Naive B cell (primary cell): ENCODE measurements at regions not wholly inside any gene's neighbourhood (a gene's known extent, or its start where the extent isn't known, plus 50 kb on each side); places are given as distances from the start of the nearest gene placed in this dataset.

Source experiments
- ATAC-seq, 2 donors: fragments of 150-1000 bp; cut with Tn5 transposase; 2 replicates each; pipeline ENCODE4 v1.10.0; 2021; ENCODE audit warnings: low read depth in 2 of 2, mild to moderate bottlenecking in 2 of 2, moderate library complexity in 2 of 2
- DNase-seq: peaks from one replicate; pipeline ENCODE4 v3.0.0; 2022
- H3K27ac Mint-ChIP-seq, 6 donors: one replicate each; pipeline ENCODE4 v1.8.0; 2020 to 2022; ENCODE audit warnings: mild to moderate bottlenecking in 6 of 6, mixed read lengths in 6 of 6, moderate library complexity in 5 of 6, inconsistent platforms in 2 of 6
- H3K27me3 Mint-ChIP-seq, 3 donors: one replicate each; pipeline ENCODE4 v1.8.0; 2021 to 2022; ENCODE audit warnings: mixed read lengths in 3 of 3, mild to moderate bottlenecking in 1 of 3
- H3K36me3 Mint-ChIP-seq, 2 donors: one replicate each; pipeline ENCODE4 v1.8.0; 2020 to 2022; ENCODE audit warnings: mixed read lengths in 2 of 2, inconsistent platforms in 1 of 2, mild to moderate bottlenecking in 1 of 2
- H3K4me1 Mint-ChIP-seq, 3 donors: one replicate each; pipeline ENCODE4 v1.8.0; 2020 to 2022; ENCODE audit warnings: mixed read lengths in 3 of 3, inconsistent platforms in 1 of 3, mild to moderate bottlenecking in 1 of 3, moderate library complexity in 1 of 3
- H3K4me3 Mint-ChIP-seq, 8 donors: one replicate each; pipeline ENCODE4 v1.8.0; 2020 to 2022; ENCODE audit warnings: mild to moderate bottlenecking in 8 of 8, mixed read lengths in 8 of 8, moderate library complexity in 8 of 8, inconsistent platforms in 2 of 8
- H3K9me3 Mint-ChIP-seq, 7 donors: one replicate each; pipeline ENCODE4 v1.8.0; 2020 to 2022; ENCODE audit warnings: mixed read lengths in 7 of 7, mild to moderate bottlenecking in 5 of 7, inconsistent platforms in 2 of 7, moderate library complexity in 1 of 7

DNA sequence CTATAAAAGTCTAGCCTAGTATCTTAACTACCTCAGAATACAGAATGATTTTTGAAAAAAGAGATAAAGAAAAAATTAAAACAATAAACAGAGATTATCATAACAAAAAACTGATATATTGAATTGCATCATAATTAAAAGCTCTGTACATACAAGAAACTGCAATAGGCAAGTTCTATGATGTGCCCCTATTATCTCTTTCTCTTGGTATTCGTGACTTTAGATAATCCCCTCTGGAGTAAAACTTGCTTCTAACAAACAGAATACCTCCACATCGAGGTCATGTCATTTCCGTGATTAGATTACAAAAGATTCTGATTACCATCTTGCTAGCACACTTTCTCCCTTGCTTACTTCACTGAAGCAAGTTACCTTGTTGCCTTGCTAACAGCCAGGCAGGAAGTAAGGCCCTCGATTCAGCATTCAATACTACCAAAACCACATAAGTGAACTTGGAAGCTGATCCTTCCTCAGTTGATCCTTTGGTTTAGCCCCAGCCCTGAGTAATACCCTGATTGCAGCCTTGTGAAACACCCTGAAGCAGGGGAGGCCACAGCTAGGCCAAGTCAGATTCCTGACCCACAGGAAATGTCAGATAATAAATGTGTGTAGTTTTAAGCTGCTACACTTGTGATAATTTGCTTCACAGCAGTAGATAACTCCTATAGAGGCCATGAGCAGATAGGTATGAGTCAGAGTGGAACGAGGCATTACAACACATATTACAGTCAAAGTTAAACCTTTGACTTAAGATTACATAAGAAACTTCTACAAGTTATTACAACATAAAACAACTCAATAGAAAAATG lies 53.7 kb upstream of the TMX4 start:
- no peaks in the 10 kb centered on the region for H3K9me3 Mint-ChIP-seq
- no peaks in the 10 kb centered on the region for H3K27me3 Mint-ChIP-seq
- H3K4me1 Mint-ChIP-seq, result no peaks in the 10 kb centered on the region
- DNase-seq (no peak), ATAC-seq (no peak)
- no peaks in the 10 kb centered on the region for H3K36me3 Mint-ChIP-seq
- no peak overlapping the region for H3K4me3 Mint-ChIP-seq
- H3K27ac Mint-ChIP-seq, result peak overlapping the region in 1 of 6 donors; percentile 69

DNA sequence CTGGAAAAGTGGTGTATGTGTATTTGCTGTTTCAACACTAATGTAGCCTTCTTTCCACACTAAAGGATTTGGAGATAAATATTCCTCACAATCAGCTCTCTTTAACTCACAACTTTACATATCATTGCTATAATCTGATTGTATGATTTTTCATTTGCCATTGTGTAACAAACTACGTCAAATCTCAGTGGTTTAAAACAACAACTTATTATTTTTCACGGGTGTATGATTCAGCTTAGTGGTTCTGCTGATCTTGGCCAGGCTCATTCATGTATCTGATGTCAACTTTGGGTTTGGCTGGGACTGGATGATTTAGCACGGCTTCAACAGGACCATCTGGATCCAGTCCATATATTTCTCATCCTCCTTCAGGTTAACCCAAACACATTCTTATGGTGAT lies 55.4 kb upstream of the TMX4 start:
- H3K4me3 Mint-ChIP-seq, result no peak overlapping the region
- H3K4me1 Mint-ChIP-seq, result no peaks in the 10 kb centered on the region
- no peaks in the 10 kb centered on the region for H3K36me3 Mint-ChIP-seq
- H3K9me3 Mint-ChIP-seq, result no peaks in the 10 kb centered on the region
- no peak for ATAC-seq
- H3K27ac Mint-ChIP-seq, result no peak overlapping the region
- no peaks in the 10 kb centered on the region for H3K27me3 Mint-ChIP-seq
- no peak for DNase-seq

- DNase-seq, result no peak
- no peaks in the 10 kb centered on the region for H3K36me3 Mint-ChIP-seq
- H3K27ac Mint-ChIP-seq, result no peak overlapping the region
- H3K9me3 Mint-ChIP-seq, result no peaks in the 10 kb centered on the region
- H3K27me3 Mint-ChIP-seq, result no peaks in the 10 kb centered on the region
- H3K4me1 Mint-ChIP-seq, result no peaks in the 10 kb centered on the region
- no peak overlapping the region for H3K4me3 Mint-ChIP-seq
- no peak for ATAC-seq
These were observed 55.5 kb upstream of the PLCB1 start for GRCh38 chr20:8076306-8077136.

GRCh38 chr20:8077137-8077466 lies 55.0 kb upstream of the PLCB1 start:
- ATAC-seq, result no peak
- no peaks in the 10 kb centered on the region for H3K36me3 Mint-ChIP-seq
- no peaks in the 10 kb centered on the region for H3K9me3 Mint-ChIP-seq

GRCh38 chr20:8078528-8078914 lies 53.5 kb upstream of the PLCB1 start:
- Mint-ChIP-seq H3K4me1 (no peaks in the 10 kb centered on the region), H3K27ac (no peak overlapping the region), H3K4me3 (no peak overlapping the region), H3K27me3 (no peaks in the 10 kb centered on the region), H3K36me3 (no peaks in the 10 kb centered on the region), H3K9me3 (no peaks in the 10 kb centered on the region)
- ATAC-seq (no peak), DNase-seq (no peak)

More at GRCh38 chr20:8077137-8077466, 55.0 kb upstream of the PLCB1 start:
- Mint-ChIP-seq H3K27ac (no peak overlapping the region), H3K27me3 (no peaks in the 10 kb centered on the region), H3K4me3 (no peak overlapping the region), H3K4me1 (no peaks in the 10 kb centered on the region)
- no peak for DNase-seq

GRCh38 chr20:8079976-8080375 lies 52.1 kb upstream of the PLCB1 start:
- Mint-ChIP-seq H3K9me3 (no peaks in the 10 kb centered on the region), H3K36me3 (no peaks in the 10 kb centered on the region), H3K4me3 (no peak overlapping the region), H3K4me1 (no peaks in the 10 kb centered on the region), H3K27me3 (no peaks in the 10 kb centered on the region), H3K27ac (no peak overlapping the region)
- ATAC-seq (no peak), DNase-seq (no peak)

DNA sequence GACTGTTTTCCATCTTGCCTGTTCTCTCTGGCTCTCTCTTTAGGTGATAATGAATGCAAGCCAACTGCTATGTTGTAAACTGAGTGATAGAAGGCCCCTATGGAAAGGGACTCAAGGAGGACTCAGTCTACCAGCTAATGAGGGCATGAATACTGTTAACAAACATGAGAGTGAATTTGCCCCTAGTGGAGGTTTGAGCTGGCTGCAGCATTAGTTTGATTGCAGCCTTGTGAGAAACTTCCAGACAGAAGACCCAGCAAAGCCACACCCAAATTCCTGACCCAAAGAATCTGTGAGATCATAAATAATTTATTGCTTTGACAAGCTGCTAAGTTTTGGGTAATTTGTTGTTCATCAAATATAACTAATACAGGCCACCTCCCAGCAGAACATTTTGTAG lies 50.0 kb upstream of the PLCB1 start:
- DNase-seq (no peak), ATAC-seq (no peak)
- H3K4me1 Mint-ChIP-seq, result no peaks in the 10 kb centered on the region
- no peak overlapping the region for H3K4me3 Mint-ChIP-seq
- H3K9me3 Mint-ChIP-seq, result no peaks in the 10 kb centered on the region
- no peaks in the 10 kb centered on the region for H3K27me3 Mint-ChIP-seq
- H3K36me3 Mint-ChIP-seq, result no peaks in the 10 kb centered on the region
- H3K27ac Mint-ChIP-seq, result no peak overlapping the region
